Kasumi-1 (cell line): ENCODE measurements at regions not wholly inside any gene's neighbourhood (a gene's known extent, or its start where the extent isn't known, plus 50 kb on each side); places are given as distances from the start of the nearest gene placed in this dataset.
A peak's percentile ranks its signal among the peaks of the same experiment; 100 is the strongest.
"Not testable (repeated sequence)": the region's sequence is repeated elsewhere in the genome, so short reads cannot be mapped to it uniquely, and the experiment has no call there.

Source experiments
- DNase-seq, 2 experiments: peaks; one replicate each; lab custom pipeline; 2025; lab: John Stamatoyannopoulos, UW

DNA sequence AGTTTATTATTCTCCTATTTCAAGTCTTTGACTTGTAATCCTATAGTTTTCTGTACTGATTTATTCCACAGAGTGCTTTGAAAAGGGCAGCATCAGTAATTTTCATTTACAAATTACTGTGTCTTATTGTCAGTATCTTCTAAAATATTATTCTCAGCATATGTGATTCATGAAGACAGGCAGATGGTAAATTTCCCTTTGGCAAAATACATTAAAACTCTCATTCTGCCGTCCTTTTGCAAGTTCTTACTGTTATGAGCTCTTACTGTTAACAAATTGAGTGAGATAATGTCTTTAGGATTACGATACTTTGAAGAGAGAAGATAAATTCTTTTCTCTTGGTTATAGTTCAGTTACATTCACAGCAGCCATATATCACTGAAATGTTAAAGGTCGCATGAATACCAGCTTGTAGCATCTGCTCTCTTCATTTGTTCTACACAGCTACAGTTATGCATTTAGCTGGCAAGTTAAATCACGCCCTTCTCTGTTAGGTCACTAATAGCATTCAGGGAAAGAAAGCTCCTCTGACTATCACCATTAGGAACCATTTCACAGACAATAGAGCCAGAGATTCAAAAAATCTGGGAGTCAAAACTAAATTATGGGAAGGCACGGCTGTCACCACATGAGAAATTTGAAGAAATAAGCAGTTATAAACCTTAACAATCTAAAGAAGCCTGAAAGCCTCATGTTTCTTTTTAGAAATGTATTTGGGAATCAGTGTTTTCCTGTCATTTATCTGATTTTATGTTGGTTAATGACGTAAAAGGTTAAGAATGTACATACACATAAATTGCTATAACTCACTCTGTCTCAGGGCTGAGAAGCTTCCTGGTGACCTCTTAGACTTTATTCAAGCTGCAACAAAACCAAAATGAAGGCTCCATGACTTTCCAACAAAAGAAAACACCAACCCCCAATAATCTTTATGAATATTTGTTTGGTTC lies 109.6 kb upstream of the SP4 start:
- no peak for DNase-seq

DNA sequence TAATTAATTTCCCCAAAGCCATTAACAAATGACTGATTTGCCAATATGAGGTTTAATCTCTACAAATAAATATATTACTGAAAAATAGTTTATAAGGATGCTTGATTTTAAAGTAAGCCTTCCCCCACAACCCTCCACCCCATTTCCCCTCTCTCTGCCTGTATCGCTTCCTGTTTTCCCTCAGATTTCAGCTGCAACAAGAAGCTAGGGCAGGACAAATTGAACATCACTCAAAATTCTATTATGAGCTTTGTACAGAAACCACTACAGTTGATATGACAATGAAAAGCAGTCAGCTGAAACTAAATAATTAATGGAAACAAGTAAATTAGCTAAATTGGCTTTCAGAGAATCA lies 109.0 kb upstream of the SP4 start:
- DNase-seq = no peak

GRCh38 chr7:21326241-21326640 lies 101.6 kb upstream of the SP4 start:
- no peak for DNase-seq

- no peak for DNase-seq
Observed at GRCh38 chr7:21326921-21327320, 101.0 kb upstream of the SP4 start.

DNA sequence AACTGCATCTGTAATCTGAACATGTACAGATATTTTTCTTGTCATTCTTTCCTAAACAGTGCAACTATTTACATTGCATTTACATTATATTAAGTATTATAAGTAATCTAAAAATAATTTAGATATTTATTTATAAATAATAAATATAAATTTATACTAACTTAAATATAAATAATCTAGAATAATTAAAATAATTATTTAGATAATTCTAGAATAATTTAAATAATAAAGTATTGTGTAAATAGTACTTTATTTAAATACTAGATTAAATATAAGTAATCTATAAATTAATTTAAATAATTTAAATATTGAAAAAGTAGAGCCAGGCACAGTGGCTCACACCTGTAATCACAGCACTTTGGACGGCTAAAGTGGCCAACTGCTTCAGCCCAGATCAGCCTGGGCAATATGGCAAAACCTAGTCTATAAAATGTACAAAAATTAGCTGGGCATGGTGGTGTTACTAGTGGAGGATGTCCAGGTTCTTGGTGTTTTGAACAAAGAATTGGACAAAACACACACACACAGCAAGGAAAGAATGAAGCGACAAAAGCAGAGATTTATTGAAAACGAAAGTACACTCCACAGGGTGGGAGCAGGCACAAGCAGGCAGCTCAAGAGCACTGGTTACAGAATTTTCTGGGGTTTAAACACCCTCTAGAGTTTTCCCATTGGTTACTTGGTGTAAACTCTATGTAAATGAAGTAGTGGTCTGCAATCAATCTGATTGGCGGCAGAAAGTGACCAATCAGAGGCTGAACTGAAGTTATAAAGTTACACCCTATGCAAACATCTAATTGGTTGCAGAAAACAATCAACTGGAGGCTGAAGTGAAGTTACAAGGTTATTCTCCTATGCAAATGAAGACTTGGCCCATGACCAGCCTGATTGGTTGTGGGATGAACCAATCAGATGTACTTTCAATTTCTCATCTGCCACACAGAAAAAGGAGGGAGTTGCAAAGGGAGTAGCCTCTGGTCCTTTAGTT lies 100.2 kb upstream of the SP4 start:
- DNase-seq = no peak

- DNase-seq = no peak
Observed at GRCh38 chr7:21330462-21331178, 97.3 kb upstream of the SP4 start.

DNA sequence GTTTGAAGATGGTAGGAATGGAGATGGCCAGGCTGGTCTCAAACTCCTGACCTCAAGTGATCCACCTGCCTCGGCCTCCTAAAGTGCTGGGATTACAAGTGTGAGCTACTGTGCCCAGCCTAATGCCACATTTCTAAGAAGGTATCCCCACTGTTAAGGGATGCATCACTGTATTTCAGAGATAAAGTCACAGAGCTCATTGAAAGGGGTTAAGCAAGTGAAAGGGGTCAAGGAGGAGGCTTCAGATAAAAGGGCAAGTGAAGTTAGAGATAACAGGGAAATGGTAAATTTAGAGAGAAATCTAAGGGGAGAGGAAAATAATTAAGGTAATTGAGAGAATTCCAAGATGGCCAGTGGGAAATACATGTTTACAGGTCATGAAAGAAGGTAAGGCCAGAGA lies 93.0 kb upstream of the SP4 start:
- DNase-seq = no peak

DNA sequence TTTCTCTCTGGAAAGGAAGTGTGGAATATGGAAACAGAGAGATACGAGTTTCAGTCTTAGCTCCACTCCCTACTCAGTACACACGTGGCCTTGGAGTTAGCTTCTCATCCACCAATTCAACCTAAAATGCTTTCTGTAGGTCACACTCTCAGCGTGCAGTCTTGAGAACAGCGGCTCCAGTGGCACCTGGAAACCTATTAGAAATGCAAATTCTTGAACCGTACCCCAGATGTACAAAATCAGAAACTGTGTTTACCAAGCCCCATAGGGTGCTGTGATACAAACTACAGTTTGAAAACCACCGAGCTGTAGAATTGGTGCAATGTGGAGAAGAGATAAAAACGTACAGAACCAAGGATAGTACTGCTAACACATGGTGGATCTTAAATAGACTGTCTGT lies 91.1 kb upstream of the SP4 start:
- no peak for DNase-seq

- no peak for DNase-seq
Observed at GRCh38 chr7:21338728-21339164, 89.1 kb upstream of the SP4 start.

GRCh38 chr7:21344900-21345299 lies 83.0 kb upstream of the SP4 start:
- DNase-seq = not testable (repeated sequence)

DNA sequence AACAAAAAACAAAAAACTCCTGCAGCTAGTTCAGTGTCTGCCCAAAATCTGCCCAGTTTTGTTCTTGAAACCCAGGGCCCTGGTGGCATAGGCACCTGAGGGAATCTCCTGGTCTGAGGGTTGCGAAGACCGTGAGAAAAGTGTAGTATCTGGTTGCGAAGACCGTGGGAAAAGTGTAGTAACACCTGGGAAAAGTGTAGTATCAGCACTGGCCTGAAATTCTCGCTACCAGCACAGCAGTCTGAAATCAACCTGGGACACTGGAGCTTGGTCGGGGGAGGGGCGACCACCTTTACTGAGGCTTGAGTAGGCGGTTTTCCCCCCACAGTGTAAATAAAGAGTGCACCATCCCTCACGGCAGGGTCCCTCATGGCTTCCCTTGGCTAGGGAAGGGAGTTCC lies 82.5 kb upstream of the SP4 start:
- no peak for DNase-seq

DNA sequence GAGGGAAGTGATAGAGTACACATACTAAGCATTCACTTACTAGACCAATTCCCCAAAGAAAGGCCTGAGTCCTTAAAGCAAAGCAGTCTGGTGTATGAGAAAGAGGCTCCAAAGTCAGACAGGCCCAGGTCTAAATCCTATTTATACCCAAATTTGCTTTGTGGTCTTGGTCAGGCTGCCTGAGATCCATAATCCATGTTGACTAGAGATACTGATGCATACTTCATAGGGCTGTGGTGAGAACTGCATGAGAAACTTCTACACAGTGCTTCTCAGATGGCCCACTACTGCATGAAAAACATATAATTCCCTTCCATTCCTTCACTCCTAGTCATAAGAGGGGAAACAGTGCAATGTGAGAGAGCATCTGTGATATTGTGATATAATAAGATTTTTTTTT lies 81.6 kb upstream of the SP4 start:
- DNase-seq = no peak

DNA sequence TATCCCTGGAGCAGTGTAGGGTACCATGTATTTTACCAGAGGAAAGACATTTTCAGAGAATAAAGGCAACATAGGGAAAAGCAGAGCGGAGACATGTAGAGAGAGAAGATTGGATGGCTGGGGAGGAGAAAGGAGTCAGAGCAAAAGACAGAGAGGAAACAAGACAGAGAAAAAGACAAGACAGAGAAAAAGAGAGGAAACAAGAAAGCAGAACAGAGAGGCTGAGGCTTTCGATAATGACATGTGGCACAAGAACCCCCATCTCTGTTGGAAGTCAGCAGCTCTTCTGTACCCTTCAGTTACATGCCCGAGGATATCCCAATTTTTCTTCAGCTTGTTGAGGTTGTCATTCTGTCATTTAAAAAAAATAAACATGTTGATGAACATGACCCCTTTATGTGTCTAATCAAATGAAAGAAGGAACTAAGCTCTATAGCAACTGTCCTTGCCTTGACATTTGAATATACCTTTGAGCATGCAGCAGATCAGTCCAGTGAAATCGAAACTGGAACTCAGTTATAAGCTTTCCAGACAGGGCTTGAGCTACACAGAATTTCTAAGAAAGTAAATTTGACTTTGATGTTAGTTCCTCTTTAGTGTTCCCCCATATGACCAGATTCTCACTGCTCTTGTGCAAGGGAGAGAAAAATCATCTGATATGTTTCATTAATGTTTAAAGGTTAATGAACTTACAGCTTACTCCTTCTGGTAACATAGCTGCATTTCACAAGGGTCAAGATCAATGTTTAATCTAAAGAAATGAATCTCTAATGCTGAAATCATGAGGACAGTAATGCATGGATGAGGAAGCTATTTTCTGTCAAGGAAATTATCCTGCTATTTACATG lies 75.1 kb upstream of the SP4 start:
- DNase-seq = peak; percentile 78 to 84

DNA sequence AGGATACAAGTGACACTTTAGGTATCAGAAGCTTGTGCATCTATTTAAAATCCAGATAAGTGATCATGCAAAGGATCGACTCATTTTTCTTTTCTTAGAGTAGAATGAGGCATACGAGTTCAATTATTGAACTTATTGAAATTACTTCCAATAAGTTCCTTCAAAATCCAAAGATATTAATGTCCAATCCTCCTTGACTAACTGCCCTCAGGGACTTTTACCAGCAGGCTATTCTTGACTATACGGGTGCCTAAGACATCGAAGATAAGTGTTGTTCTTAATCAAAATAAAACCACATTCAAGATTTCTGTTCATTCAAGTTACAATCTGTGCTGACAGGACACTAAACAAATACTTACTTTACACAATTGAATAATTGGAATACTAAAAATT lies 74.5 kb upstream of the SP4 start:
- DNase-seq = no peak

DNA sequence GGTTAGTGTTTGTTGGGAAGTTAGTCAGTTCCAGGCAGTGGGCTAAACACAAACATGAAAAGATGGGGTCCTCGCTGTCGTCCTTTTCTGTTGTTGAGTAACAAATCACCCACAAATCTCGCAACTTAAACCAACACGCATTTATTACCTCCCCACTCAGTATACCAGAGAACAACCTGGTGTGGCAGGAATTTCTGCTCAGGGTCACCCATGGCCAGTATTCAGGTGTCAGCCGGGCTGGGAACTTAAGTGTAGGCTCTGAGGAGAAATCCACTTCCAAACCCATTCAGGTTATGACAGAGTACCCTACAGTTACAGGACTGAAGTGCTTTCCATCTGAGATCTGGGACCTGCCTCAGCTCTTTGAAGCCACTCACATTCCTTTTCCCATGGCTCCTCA lies 73.6 kb upstream of the SP4 start:
- no peak for DNase-seq

DNA sequence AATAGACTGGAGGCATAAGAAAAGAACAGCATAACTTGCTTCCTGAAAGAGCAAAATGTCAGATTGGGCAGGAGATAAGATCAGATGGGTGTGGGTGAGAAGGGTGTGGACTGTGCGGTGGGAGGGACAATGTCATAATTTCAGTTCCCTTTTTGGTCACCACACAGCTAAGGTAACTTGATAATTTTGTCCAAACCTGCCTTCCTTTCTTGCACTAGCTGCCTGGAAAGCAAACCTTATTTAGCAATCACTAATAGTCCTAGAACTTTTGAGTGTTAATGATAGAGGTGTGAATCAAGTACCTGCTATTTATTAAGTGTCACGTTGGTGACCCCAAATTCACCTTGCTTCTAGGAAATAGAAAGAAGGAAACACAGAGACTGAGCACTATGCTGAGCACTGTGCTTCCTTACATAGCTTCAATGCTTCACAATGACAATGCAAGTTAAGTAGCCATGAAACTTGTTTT lies 72.4 kb upstream of the SP4 start:
- DNase-seq = peak; percentile 76 to 84

- no peak for DNase-seq
Observed at GRCh38 chr7:21356616-21357015, 71.3 kb upstream of the SP4 start.

DNA sequence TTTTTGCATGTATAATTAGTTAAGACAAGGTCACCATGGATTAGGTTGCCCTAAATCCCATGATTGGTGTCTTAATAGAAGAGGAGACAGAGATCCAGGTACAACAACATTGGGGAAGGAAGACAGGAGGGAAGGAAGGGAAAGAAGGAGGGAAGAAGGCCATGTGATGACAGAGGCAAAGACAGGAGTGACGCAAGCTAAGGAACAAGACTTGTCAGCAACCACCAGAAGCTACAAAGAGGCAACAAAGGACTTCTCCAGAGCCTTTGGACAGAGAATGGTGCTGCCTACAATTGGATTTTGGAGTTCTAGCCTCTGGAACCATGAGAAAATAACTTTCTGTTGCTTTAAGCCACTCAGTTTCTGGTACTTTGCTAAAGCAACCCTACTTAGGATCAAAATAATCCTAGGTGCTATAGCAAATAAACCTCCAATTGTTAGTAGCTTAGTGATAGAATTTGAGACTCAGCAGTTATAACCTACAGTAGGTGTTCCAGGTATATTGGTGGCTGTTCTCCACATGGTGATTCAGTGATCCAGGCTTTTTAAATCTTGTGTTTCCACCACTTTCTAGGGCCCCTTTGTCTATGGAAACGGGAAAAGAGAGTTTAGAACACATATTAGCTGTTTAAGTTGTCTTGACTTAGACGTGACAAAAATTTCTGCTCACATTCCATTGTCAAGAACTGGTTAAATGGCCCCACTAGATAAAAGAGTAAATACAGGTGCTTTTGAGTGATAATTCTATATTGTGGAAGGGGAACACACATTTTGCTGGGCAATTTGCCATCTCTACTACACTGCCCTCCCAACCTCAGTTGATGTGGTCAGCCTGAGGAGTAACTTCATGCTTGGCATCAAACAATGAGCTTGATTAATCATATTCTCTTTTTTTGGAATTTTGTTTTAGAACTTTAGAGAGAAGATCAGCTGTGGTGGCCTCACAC lies 70.5 kb upstream of the SP4 start:
- no peak for DNase-seq

DNA sequence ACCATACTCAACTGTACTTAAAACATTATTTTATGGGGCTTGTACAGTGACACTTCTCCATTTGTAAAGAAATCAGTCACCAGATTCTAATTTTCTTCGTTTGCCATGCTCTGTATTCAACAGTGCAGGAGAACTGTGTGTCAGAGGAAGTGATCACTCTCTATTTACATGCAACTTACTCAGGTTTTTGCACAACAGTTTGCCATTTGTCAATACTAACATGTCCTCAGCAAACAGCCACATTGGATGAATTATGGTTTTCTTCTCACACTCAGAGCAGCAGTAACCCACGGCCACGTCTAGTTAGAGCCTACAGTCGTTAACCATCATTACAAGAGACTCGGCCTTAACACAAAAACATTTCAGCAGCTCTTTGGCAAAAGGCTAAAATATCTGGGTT lies 69.2 kb upstream of the SP4 start:
- no peak for DNase-seq

GRCh38 chr7:21359163-21359562 lies 68.7 kb upstream of the SP4 start:
- DNase-seq = no peak
